Peyer's patch (tissue), 4 donors: ENCODE measurements at regions not wholly inside any gene's neighbourhood (a gene's known extent, or its start where the extent isn't known, plus 50 kb on each side); places are given as distances from the start of the nearest gene placed in this dataset.

Experiments used
- DNase-seq, 3 donors: peaks; one replicate each; pipeline ENCODE4 v3.0.0-alpha.2; 2017 to 2019
- H3K27ac ChIP-seq, 4 donors: fragments of 200-600 bp; sonication (generic); one replicate each; pipeline ENCODE4 v1.5.1; 2016 to 2019
- H3K27me3 ChIP-seq, 2 donors: fragments of 200-600 bp; sonication (generic); one replicate each; pipeline ENCODE4 v1.5.1; 2019
- H3K36me3 ChIP-seq, 3 donors: fragments of 200-600 bp; sonication (generic); one replicate each; pipeline ENCODE4 v1.5.1; 2016 to 2019
- H3K4me1 ChIP-seq, 4 donors: fragments of 200-600 bp; sonication (generic); one replicate each; pipeline ENCODE4 v1.5.1; 2016 to 2019
- H3K4me3 ChIP-seq, 4 donors: fragments of 200-600 bp; sonication (generic); 1 replicate in 3 of 4; 2 replicates in 1 of 4; pipeline ENCODE4 v1.5.1; 2016 to 2019; ENCODE audit warnings: mild to moderate bottlenecking in 1 of 4
- H3K9me3 ChIP-seq, 4 donors: fragments of 200-600 bp; sonication (generic); one replicate each; pipeline ENCODE4 v1.5.1; 2016 to 2019; ENCODE audit warnings: mild to moderate bottlenecking in 1 of 4
- CTCF ChIP-seq, 6 experiments: fragments of 450-650 bp in 4 of 6; fragments of 200-600 bp in 2 of 6; sonication (generic) in 1 of 6; IDR thresholded peaks; one replicate each; pipeline ENCODE4 v1.5.1; 2017 to 2019; ENCODE audit warnings: antibody characterized with exemption in 6 of 6, mild to moderate bottlenecking in 3 of 6, moderate library complexity in 1 of 6
- POLR2A ChIP-seq, 2 donors: fragments of 450-650 bp; IDR thresholded peaks; one replicate each; pipeline ENCODE4 v1.5.1; 2017; ENCODE audit warnings: antibody characterized with exemption in 2 of 2, mild to moderate bottlenecking in 2 of 2, moderate library complexity in 2 of 2

- no peaks in the 10 kb centered on the region for H3K36me3 ChIP-seq
- TF ChIP-seq POLR2A (IDR thresholded peaks at IDR 0.05) (no peak), CTCF (IDR thresholded peaks at IDR 0.05) (peak in 3 of 6 experiments; percentile 46 to 52 (median 51))
- DNase-seq = peak in 1 of 3 donors; percentile 58
- no peaks in the 10 kb centered on the region for H3K9me3 ChIP-seq
- no peaks in the 10 kb centered on the region for H3K4me1 ChIP-seq
- no peak overlapping the region for H3K4me3 ChIP-seq
- H3K27me3 ChIP-seq = no peaks in the 10 kb centered on the region
- no peak overlapping the region for H3K27ac ChIP-seq
Observed at GRCh38 chr5:145697251-145697990, 137.7 kb downstream of the PRELID2 start.

GRCh38 chr5:145689235-145689634 is 145.9 kb downstream of the PRELID2 start:
- Histone ChIP-seq H3K9me3 (no peaks in the 10 kb centered on the region), H3K4me3 (no peak overlapping the region), H3K27ac (no peak overlapping the region), H3K4me1 (no peaks in the 10 kb centered on the region), H3K27me3 (no peaks in the 10 kb centered on the region), H3K36me3 (no peaks in the 10 kb centered on the region)
- DNase-seq = no peak
- TF ChIP-seq CTCF (IDR thresholded peaks at IDR 0.05) (no peak), POLR2A (IDR thresholded peaks at IDR 0.05) (no peak)

- Histone ChIP-seq H3K27ac (no peak overlapping the region), H3K36me3 (no peaks in the 10 kb centered on the region), H3K27me3 (no peaks in the 10 kb centered on the region), H3K4me1 (no peaks in the 10 kb centered on the region), H3K4me3 (no peak overlapping the region), H3K9me3 (no peaks in the 10 kb centered on the region)
- TF ChIP-seq CTCF (IDR thresholded peaks at IDR 0.05) = no peak
- TF ChIP-seq POLR2A (IDR thresholded peaks at IDR 0.05) = no peak
- no peak for DNase-seq
Observed at GRCh38 chr5:145687943-145688342, 147.2 kb downstream of the PRELID2 start.

- no peak overlapping the region for H3K4me3 ChIP-seq
- H3K27ac ChIP-seq = no peak overlapping the region
- no peaks in the 10 kb centered on the region for H3K36me3 ChIP-seq
- no peaks in the 10 kb centered on the region for H3K9me3 ChIP-seq
- DNase-seq = no peak
- TF ChIP-seq POLR2A (IDR thresholded peaks at IDR 0.05) = no peak
- TF ChIP-seq CTCF (IDR thresholded peaks at IDR 0.05) = no peak
- H3K27me3 ChIP-seq = no peaks in the 10 kb centered on the region
- H3K4me1 ChIP-seq = no peaks in the 10 kb centered on the region
Observed at GRCh38 chr5:145685417-145685816, 149.7 kb downstream of the PRELID2 start.

- TF ChIP-seq POLR2A (IDR thresholded peaks at IDR 0.05) (no peak), CTCF (IDR thresholded peaks at IDR 0.05) (no peak)
- no peak overlapping the region for H3K4me3 ChIP-seq
- H3K9me3 ChIP-seq = no peaks in the 10 kb centered on the region
- no peaks in the 10 kb centered on the region for H3K4me1 ChIP-seq
- H3K27ac ChIP-seq = no peak overlapping the region
- H3K27me3 ChIP-seq = no peaks in the 10 kb centered on the region
- H3K36me3 ChIP-seq = no peaks in the 10 kb centered on the region
- DNase-seq = no peak
Observed at GRCh38 chr5:145683431-145683830, 151.7 kb downstream of the PRELID2 start.
